Mesenchymal stem cell (in vitro differentiated cells and primary cell): ENCODE measurements at regions not wholly inside any gene's neighbourhood (a gene's known extent, or its start where the extent isn't known, plus 50 kb on each side); places are given as distances from the start of the nearest gene placed in this dataset.

Experiments used
- DNase-seq: peaks from one replicate; pipeline ENCODE4 v3.0.0-alpha.2; 2013
- H2AFZ ChIP-seq: one replicate; pipeline ENCODE4 v1.6.1; 2013; ENCODE audit warnings: low read depth, mild to moderate bottlenecking, control low read depth, inconsistent platforms, low read length, moderate library complexity
- H2AK5ac ChIP-seq: 2 replicates; pipeline ENCODE4 v1.6.1; 2013; ENCODE audit warnings: low read length, moderate library complexity, mild to moderate bottlenecking, inconsistent platforms; ENCODE audit not compliant: severe bottlenecking
- H2BK120ac ChIP-seq: one replicate; pipeline ENCODE4 v1.6.1; 2013; ENCODE audit warnings: low read depth, mild to moderate bottlenecking, inconsistent platforms, low read length, moderate library complexity
- H2BK12ac ChIP-seq, 2 experiments: one replicate each; pipeline ENCODE4 v1.6.1; 2013; ENCODE audit warnings: inconsistent platforms in 2 of 2, low read length in 2 of 2, mild to moderate bottlenecking in 2 of 2, moderate library complexity in 2 of 2, control low read depth in 1 of 2
- H2BK15ac ChIP-seq: one replicate; pipeline ENCODE4 v1.6.1; 2013; ENCODE audit warnings: mild to moderate bottlenecking, low read depth, inconsistent platforms; ENCODE audit not compliant: poor library complexity, severe bottlenecking
- H2BK5ac ChIP-seq: 2 replicates; pipeline ENCODE4 v1.6.1; 2013; ENCODE audit warnings: low read depth, mild to moderate bottlenecking, low read length, control low read depth, inconsistent platforms; ENCODE audit not compliant: poor library complexity, severe bottlenecking
- H3K14ac ChIP-seq, 2 experiments: one replicate each; pipeline ENCODE4 v1.6.1; 2013; ENCODE audit warnings: inconsistent platforms in 2 of 2, low read length in 2 of 2, control low read depth in 1 of 2, mild to moderate bottlenecking in 1 of 2, moderate library complexity in 1 of 2
- H3K18ac ChIP-seq, 2 experiments: one replicate each; pipeline ENCODE4 v1.6.1; 2013; ENCODE audit warnings: inconsistent platforms in 2 of 2, low read length in 2 of 2, control low read depth in 1 of 2, low read depth in 1 of 2, mild to moderate bottlenecking in 1 of 2
- H3K23ac ChIP-seq, 2 experiments: one replicate each; pipeline ENCODE4 v1.6.1; 2013; ENCODE audit warnings: inconsistent platforms in 2 of 2, low read length in 2 of 2, mild to moderate bottlenecking in 2 of 2, moderate library complexity in 2 of 2, control low read depth in 1 of 2
- H3K27ac ChIP-seq: 2 replicates; pipeline ENCODE4 v1.5.1; 2013; ENCODE audit warnings: mild to moderate bottlenecking, moderate library complexity, low read length, control low read depth, inconsistent platforms; ENCODE audit not compliant: poor library complexity, severe bottlenecking
- H3K27me3 ChIP-seq, 2 experiments: 2 replicates each; pipeline versions ENCODE4 v1.6.1 to v1.7.0; 2013; ENCODE audit warnings: low read length in 2 of 2, mild to moderate bottlenecking in 2 of 2, moderate library complexity in 2 of 2, control low read depth in 1 of 2, inconsistent platforms in 1 of 2; ENCODE audit not compliant: control insufficient read depth in 1 of 2, insufficient read depth in 1 of 2
- H3K36me3 ChIP-seq, 2 experiments: 2 replicates each; pipeline versions ENCODE4 v1.6.1 to v1.7.0; 2013; ENCODE audit warnings: low read length in 2 of 2, control low read depth in 1 of 2, inconsistent platforms in 1 of 2, low read depth in 1 of 2, mild to moderate bottlenecking in 1 of 2; ENCODE audit not compliant: insufficient read depth in 2 of 2, control insufficient read depth in 1 of 2
- H3K4ac ChIP-seq, 2 experiments: one replicate each; pipeline ENCODE4 v1.6.1; 2013; ENCODE audit warnings: inconsistent platforms in 2 of 2, low read length in 2 of 2, mild to moderate bottlenecking in 2 of 2, moderate library complexity in 2 of 2, control low read depth in 1 of 2, low read depth in 1 of 2
- H3K4me1 ChIP-seq: 2 replicates; pipeline ENCODE4 v1.6.1; 2013; ENCODE audit warnings: low read depth, low read length, control low read depth; ENCODE audit not compliant: control insufficient read depth, insufficient read depth
- H3K4me2 ChIP-seq: 2 replicates; pipeline ENCODE4 v1.6.1; 2013; ENCODE audit warnings: low read length, mild to moderate bottlenecking, inconsistent platforms; ENCODE audit not compliant: poor library complexity, severe bottlenecking
- H3K4me3 ChIP-seq, 2 experiments: 2 replicates each; pipeline versions ENCODE4 v1.5.1 to v1.7.0; 2013; ENCODE audit warnings: low read length in 2 of 2, mild to moderate bottlenecking in 2 of 2, control low read depth in 1 of 2, low read depth in 1 of 2; ENCODE audit not compliant: insufficient read depth in 1 of 2
- H3K79me1 ChIP-seq: replicated peaks from 2 replicates; pipeline ENCODE4 v1.6.1; 2013; ENCODE audit warnings: mild to moderate bottlenecking, control low read depth, low read length, inconsistent platforms; ENCODE audit not compliant: poor library complexity, severe bottlenecking
- H3K9ac ChIP-seq: 2 replicates; pipeline ENCODE4 v1.7.0; 2013; ENCODE audit warnings: mild to moderate bottlenecking, low read length, moderate library complexity
- H3K9me3 ChIP-seq: 2 replicates; pipeline ENCODE4 v1.7.0; 2013; ENCODE audit warnings: mild to moderate bottlenecking, low read length; ENCODE audit not compliant: control insufficient read depth
- H4K8ac ChIP-seq: one replicate; pipeline ENCODE4 v1.6.1; 2013; ENCODE audit warnings: inconsistent platforms, mild to moderate bottlenecking, low read length, moderate library complexity
- H4K91ac ChIP-seq: one replicate; pipeline ENCODE4 v1.6.1; 2013; ENCODE audit warnings: mild to moderate bottlenecking, low read length, inconsistent platforms
- WGBS: methylation state at CpG from one replicate; pipeline ENCODE4 v1.1.7; 2013; ENCODE audit warnings: mixed read lengths; 5-methylcytosine and 5-hydroxymethylcytosine counted together

- Histone ChIP-seq H3K27ac (no peak overlapping the region), H3K79me1 (no peaks in the 10 kb centered on the region), H3K4me2 (no peak overlapping the region), H4K8ac (no peak overlapping the region), H3K9me3 (no peaks in the 10 kb centered on the region), H3K23ac (no peak overlapping the region), H2BK120ac (no peak overlapping the region), H3K27me3 (peaks cover 0 to 17% of the 10 kb centered on the region in 2 experiments), H3K4me1 (peaks cover 3% of the 10 kb centered on the region), H4K91ac (no peak overlapping the region), H3K18ac (no peak overlapping the region), H3K4me3 (no peak overlapping the region), H2BK12ac (no peak overlapping the region), H2AK5ac (no peak overlapping the region), H3K9ac (no peak overlapping the region), H3K4ac (no peak overlapping the region), H2BK15ac (no peak overlapping the region), H3K14ac (no peak overlapping the region), H3K36me3 (no peaks in the 10 kb centered on the region), H2AFZ (no peak overlapping the region), H2BK5ac (no peak overlapping the region)
- DNase-seq = peak; percentile 43
- WGBS = no CpG with 5 or more reads among the region's 2 CpGs
Observed at GRCh38 chr10:61024856-61025201, 80.8 kb upstream of the RHOBTB1 start.

- no peak overlapping the region for H4K8ac ChIP-seq
- no peaks in the 10 kb centered on the region for H3K9me3 ChIP-seq
- 0% methylated on average over 1 of the region's 1 CpG for WGBS
- no peak overlapping the region for H2BK12ac ChIP-seq
- H3K23ac ChIP-seq = no peak overlapping the region
- no peak overlapping the region for H3K18ac ChIP-seq
- no peaks in the 10 kb centered on the region for H3K36me3 ChIP-seq
- DNase-seq = no peak
- H3K79me1 ChIP-seq = no peaks in the 10 kb centered on the region
- no peak overlapping the region for H4K91ac ChIP-seq
- H3K14ac ChIP-seq = no peak overlapping the region
- no peak overlapping the region for H3K27ac ChIP-seq
- H3K4ac ChIP-seq = no peak overlapping the region
- H3K4me3 ChIP-seq = no peak overlapping the region
- no peak overlapping the region for H3K4me2 ChIP-seq
- peaks cover 0 to 15% of the 10 kb centered on the region in 2 experiments for H3K27me3 ChIP-seq
- no peak overlapping the region for H2BK15ac ChIP-seq
- peaks cover 3% of the 10 kb centered on the region for H3K4me1 ChIP-seq
- no peak overlapping the region for H2BK120ac ChIP-seq
- no peak overlapping the region for H2BK5ac ChIP-seq
- no peak overlapping the region for H2AFZ ChIP-seq
- no peak overlapping the region for H3K9ac ChIP-seq
- H2AK5ac ChIP-seq = no peak overlapping the region
Observed at GRCh38 chr10:61024151-61024855, 80.3 kb upstream of the RHOBTB1 start.

GRCh38 chr10:61023053-61023452, 79.1 kb upstream of the RHOBTB1 start:
- Histone ChIP-seq H3K79me1 (no peaks in the 10 kb centered on the region), H3K9ac (no peak overlapping the region), H3K9me3 (no peaks in the 10 kb centered on the region), H2AK5ac (no peak overlapping the region), H4K8ac (no peak overlapping the region), H2BK15ac (no peak overlapping the region), H3K36me3 (no peaks in the 10 kb centered on the region), H2AFZ (no peak overlapping the region), H3K4me3 (no peak overlapping the region), H3K27ac (no peak overlapping the region), H3K4ac (no peak overlapping the region), H4K91ac (no peak overlapping the region), H2BK12ac (no peak overlapping the region), H3K27me3 (peaks cover 0 to 15% of the 10 kb centered on the region in 2 experiments), H3K14ac (no peak overlapping the region), H2BK5ac (no peak overlapping the region), H2BK120ac (no peak overlapping the region), H3K4me2 (no peak overlapping the region), H3K18ac (no peak overlapping the region), H3K4me1 (no peaks in the 10 kb centered on the region), H3K23ac (no peak overlapping the region)
- DNase-seq = no peak

GRCh38 chr10:61021926-61022325, 77.9 kb upstream of the RHOBTB1 start:
- Histone ChIP-seq H2BK5ac (no peak overlapping the region), H3K18ac (no peak overlapping the region), H3K4me1 (no peaks in the 10 kb centered on the region), H3K27ac (no peak overlapping the region), H3K4me3 (no peak overlapping the region), H4K91ac (no peak overlapping the region), H2BK15ac (no peak overlapping the region), H2AFZ (no peak overlapping the region), H2AK5ac (no peak overlapping the region), H3K4ac (no peak overlapping the region), H2BK120ac (no peak overlapping the region), H4K8ac (no peak overlapping the region), H3K79me1 (no peaks in the 10 kb centered on the region), H3K9ac (no peak overlapping the region), H2BK12ac (no peak overlapping the region), H3K9me3 (no peaks in the 10 kb centered on the region), H3K27me3 (peaks cover 0 to 15% of the 10 kb centered on the region in 2 experiments), H3K14ac (no peak overlapping the region), H3K23ac (no peak overlapping the region), H3K36me3 (no peaks in the 10 kb centered on the region), H3K4me2 (no peak overlapping the region)
- WGBS = 93% methylated on average over 2 of the region's 2 CpGs
- DNase-seq = no peak
